ENCODE measurements at regions not wholly inside any gene's neighbourhood (a gene's known extent, or its start where the extent isn't known, plus 50 kb on each side); places are given as distances from the start of the nearest gene placed in this dataset.

DNA sequence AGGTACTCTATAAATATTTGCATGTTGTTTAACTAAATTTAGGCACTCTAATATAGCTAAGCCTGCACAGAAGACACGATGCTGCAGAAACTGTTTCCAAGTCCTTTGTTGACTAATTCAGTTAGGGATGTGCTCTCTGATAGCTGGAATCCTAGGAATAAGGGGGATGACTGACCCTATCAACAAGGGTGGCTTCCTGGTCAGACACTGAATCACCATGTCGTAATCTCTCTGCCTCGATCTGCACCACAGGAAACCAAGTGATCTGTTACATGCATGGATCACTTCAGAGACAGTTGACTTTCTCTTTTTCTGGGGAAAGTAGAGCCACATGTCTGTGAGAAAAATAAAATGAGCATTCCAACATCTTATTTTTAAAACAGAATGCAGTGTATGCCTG is 169.1 kb downstream of the GUCY2F start:
- no peak for DNase-seq

DNA sequence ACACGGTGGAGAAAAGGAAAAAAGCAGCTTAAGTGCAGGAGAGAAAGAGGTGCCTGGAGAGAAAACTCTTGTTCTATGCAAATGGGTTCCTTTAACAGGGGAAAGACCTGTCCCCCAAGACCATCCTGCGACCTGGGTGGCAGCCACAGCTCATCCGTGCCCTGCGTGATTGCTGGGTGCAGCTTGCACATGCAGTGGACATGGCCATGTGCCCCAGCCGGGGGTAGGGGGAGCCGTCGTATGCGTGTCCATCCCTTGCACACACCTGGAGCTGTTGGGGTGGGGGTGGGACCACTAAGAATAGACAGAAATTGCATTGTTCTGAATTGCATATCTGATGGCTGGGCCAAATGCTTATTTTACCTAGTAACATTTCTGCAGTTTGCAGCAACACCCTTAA is 171.9 kb downstream of the GUCY2F start:
- no peak for DNase-seq

DNA sequence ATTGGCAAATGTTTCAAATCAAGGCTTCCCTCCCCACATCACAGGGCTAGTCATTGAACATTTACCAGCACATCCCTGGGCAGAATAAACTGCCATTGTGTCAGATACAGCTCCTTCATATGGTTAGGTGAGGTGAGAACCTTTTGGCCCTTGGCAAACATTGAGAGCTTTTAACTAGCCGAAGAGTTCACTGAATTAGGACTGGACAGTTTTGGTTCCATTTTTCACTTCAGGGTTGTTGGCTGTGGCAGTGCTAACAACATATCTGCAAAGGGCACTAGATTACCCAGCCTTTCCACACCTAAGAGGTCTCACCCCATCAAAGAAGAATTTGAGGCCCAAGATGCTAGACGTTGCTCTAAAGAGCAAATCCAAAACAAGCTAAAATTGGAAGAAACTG is 180.7 kb downstream of the GUCY2F start:
- DNase-seq, result no peak

GRCh38 chrX:109300415-109300814 is 181.5 kb downstream of the GUCY2F start:
- no peak for DNase-seq

GRCh38 chrX:109299091-109299490 is 182.8 kb downstream of the GUCY2F start:
- no peak for DNase-seq

DNA sequence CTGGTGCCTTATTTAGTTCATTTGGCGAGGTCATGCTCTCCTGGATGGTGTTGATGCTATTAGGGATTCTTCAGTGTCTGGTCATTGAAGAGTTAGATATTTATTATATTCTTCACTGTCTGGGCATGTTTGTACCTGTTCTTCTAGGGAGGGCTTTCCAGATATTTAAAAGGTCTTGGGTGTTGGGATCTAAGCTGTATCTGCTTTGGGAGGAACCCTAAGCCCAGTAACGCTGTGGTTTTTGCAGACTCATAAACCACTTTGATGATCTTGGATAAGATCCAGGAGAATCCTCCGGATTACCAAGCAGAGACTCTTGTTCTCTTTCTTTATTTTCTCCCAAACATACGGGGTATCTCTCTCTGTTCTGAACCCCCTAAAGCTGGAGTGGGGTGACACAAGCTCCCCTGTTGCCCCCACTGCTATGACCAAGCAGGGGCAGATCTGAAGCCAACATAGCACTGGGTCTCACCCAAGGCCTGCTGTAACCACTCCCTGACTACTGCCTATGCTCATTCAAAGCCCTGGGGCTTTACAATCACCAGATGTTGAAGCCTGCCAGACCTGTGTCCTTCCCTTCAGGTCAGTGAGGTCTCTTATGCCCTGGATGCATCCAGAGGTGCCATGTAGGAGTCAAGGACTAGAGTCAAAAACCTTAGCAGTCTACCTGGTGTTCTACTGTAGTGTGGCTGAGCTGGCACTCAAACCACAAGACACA is 187.6 kb downstream of the GUCY2F start:
- no peak for DNase-seq

- DNase-seq, result no peak
Measured at GRCh38 chrX:109283870-109284269, 198.0 kb downstream of the GUCY2F start.

DNA sequence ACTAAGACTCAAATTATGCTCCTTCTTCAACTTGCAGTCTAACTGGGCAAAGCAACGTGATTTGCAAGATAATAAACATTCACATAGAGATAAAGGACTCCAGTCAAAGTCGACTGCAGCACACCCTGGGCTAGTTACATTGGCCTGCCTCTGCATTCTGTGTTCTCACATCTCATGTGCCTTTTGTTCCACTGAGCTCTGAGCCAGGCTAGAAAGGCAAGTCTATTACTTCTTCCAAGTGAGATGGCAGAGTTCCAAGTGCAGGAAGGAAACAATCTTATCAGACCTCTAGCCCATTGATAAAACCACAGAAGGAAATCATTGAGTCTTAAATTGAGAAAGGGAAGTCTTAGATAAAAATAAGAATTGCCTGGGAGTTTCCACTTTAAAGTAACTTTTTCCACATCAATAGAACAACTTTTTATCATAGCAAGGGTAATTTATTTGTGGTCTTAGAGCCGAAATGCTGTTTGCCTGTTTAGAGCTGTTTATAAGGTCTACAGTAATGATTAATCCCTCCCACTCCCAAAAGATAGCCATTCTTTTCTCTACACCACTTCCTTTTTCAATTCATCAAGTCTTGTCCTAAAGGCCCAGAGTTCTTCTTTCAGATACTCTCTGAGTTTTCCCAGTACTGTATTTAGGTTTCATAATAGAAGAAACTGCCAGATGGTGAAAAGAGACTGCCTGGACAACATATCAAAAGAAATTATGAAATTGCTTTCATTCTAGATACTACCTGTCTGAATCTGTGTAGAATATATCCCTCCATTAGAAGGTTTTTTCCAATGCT is 200.2 kb downstream of the GUCY2F start:
- peak; percentile 70 to 76 for DNase-seq

- DNase-seq, result no peak
Measured at GRCh38 chrX:109274806-109275205, 207.1 kb downstream of the GUCY2F start.

DNA sequence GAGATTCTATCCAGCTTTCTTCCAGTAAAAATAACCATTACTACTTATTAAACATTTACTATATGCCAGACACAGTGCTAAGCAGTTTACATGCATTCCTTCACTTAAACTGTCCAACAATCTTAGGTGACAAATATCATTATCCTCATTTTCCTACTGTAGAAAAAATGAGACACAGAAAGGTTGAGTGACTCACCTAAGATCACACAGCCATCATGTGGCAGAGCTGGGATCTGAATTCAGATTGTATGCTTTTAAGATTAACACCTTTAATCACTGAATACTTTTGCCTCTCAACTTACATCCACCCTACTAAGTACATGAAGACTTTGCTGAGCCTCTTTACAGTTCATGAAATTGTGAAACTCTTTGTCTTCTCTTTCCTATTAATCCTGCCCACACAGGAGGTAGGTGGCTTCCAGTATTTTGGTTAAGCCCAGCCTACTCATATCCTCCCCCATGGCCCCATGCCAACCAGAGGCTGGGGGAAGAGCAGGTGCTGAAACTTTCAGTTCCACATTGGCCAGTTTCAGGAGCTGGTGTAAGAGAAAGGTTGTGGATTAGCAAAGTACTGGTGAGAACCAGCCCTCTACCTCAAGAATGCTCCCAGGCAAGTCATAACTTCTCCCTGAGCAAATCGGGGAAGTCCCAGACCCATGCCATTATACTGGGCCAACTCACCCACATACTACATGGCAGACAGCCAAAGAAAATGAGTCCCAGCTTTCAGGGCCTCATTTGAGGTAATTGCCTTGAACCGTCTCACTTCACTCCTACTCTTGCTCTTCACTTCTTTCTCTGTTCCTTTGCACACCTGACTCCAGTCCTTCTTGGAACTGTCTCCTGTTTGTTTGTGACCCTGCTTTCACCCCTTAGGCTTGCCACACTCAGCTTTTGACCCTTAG is 211.1 kb downstream of the GUCY2F start:
- peak; percentile 2 to 7 for DNase-seq

- DNase-seq, result no peak
Measured at GRCh38 chrX:109268340-109268739, 213.5 kb downstream of the GUCY2F start.

GRCh38 chrX:109266034-109266433 is 215.9 kb downstream of the GUCY2F start:
- DNase-seq, result no peak

DNA sequence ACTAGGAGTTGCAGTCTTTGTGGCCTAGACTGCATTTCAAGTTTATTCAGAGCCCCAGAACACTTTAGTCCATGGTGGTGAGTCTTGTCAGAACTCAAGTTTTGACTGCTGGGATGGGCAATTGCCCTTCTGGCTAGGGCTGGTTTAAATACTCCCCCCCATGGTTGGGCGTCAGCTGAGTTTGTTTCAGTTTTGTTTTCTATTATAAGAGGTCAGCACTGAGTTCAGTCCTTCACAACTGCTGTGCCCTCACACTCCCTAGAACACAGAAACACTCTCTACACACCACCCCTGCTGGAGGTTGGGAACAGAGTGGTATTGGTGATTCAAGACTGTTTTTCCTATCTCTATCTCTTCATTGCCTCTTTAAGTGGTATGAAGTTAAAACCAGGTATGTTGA is 217.0 kb downstream of the GUCY2F start:
- no peak for DNase-seq

- peak in 1 of 2 experiments; percentile 4 for DNase-seq
Measured at GRCh38 chrX:109261279-109261678, 220.6 kb downstream of the GUCY2F start.

- no peak for DNase-seq
Measured at GRCh38 chrX:109252789-109253188, 229.1 kb downstream of the GUCY2F start.

DNA sequence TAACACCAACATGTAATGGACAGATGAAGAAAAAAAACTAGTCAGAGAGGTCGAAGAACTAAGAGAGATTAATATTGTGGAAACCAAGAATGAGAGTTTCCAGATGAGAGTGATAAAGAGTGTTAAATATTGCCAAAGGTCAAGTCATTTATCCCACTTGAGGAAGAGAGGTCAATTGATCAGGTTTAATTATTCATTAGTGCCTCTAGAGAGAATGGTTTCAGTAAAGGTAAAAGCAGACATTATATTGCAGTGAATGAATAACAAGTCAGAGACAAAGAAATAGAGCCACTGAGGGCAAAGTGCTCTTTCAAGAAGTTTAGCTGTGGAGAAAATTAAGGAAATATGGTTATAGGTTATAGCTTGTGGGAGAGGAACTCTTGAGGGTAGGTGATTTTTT is 263.1 kb downstream of the GUCY2F start:
- no peak for DNase-seq

DNA sequence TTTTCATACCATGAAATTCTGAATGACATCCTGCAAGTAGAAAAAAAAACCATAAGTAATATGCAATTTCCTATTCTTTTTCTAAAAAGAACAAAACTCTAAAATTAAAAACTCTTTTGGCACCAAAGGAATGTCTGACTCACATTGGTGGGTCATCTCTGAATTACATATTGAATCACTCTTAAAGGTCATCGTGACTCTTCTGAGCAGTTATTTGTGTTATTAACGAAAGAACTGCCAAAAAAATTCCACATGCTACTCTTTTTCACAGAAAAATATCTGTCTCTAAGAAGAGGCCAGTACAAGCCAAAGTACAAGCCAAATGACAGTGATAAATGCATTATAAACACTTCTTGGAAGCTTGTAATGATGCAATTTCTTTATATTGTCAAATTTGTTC is 282.2 kb downstream of the GUCY2F start:
- DNase-seq, result no peak

- no peak for DNase-seq
Measured at GRCh38 chrX:109190542-109190941, 291.3 kb downstream of the GUCY2F start.

GRCh38 chrX:109187473-109188168 is 294.3 kb downstream of the GUCY2F start:
- no peak for DNase-seq

GRCh38 chrX:109186939-109187338 is 294.9 kb downstream of the GUCY2F start:
- no peak for DNase-seq

- no peak for DNase-seq
Measured at GRCh38 chrX:109184506-109185139, 297.3 kb downstream of the GUCY2F start.

- no peak for DNase-seq
Measured at GRCh38 chrX:109172091-109172602, 309.7 kb downstream of the GUCY2F start.

Measured in Kasumi-1 (cell line).